ENCODE measurements at regions not wholly inside any gene's neighbourhood (a gene's known extent, or its start where the extent isn't known, plus 50 kb on each side); places are given as distances from the start of the nearest gene placed in this dataset.

- DNase-seq = no peak
Measured at GRCh38 chr12:3945671-3946070, 72.5 kb upstream of the PARP11 start.

- DNase-seq = no peak
Measured at GRCh38 chr12:3944620-3945019, 71.4 kb upstream of the PARP11 start.

GRCh38 chr12:3938042-3938544, 64.9 kb upstream of the PARP11 start:
- DNase-seq = no peak

- no peak for DNase-seq
Measured at GRCh38 chr12:3935078-3935477, 61.9 kb upstream of the PARP11 start.

- no peak for DNase-seq
Measured at GRCh38 chr12:3933819-3934192, 60.6 kb upstream of the PARP11 start.

GRCh38 chr12:3933074-3933818, 60.0 kb upstream of the PARP11 start:
- no peak for DNase-seq

GRCh38 chr12:3931776-3932175, 58.6 kb upstream of the PARP11 start:
- no peak for DNase-seq

GRCh38 chr12:3931206-3931605, 58.0 kb upstream of the PARP11 start:
- DNase-seq = no peak

GRCh38 chr12:3929875-3930615, 56.8 kb upstream of the PARP11 start:
- DNase-seq = no peak

- no peak for DNase-seq
Measured at GRCh38 chr12:3928538-3929184, 55.5 kb upstream of the PARP11 start.

GRCh38 chr12:3925621-3926020, 52.4 kb upstream of the PARP11 start:
- no peak for DNase-seq

GRCh38 chr12:3924761-3925160, 51.6 kb upstream of the PARP11 start:
- DNase-seq = no peak

- no peak for DNase-seq
Measured at GRCh38 chr12:3923021-3923420, 49.8 kb upstream of the PARP11 start.
